H1 (cell line): ENCODE measurements at regions not wholly inside any gene's neighbourhood (a gene's known extent, or its start where the extent isn't known, plus 50 kb on each side); places are given as distances from the start of the nearest gene placed in this dataset.
A peak's percentile ranks its signal among the peaks of the same experiment; 100 is the strongest.

Source experiments
- CTCF ChIA-PET: fragments of 300-600 bp; sonication (Branson Sonifier 250); formaldehyde crosslinking; loops from one replicate; lab custom pipeline; 2021; ENCODE audit not compliant: partially characterized antibody; lab: Charles Lee
- POLR2A ChIA-PET: fragments of 300-600 bp; sonication (Branson Sonifier 250); formaldehyde crosslinking; loops from one replicate; lab custom pipeline; 2021; ENCODE audit warnings: inconsistent platforms; ENCODE audit not compliant: partially characterized antibody; lab: Charles Lee
- DNase-seq, 2 experiments: peaks; one replicate each; pipeline versions ENCODE4 v3.0.0 to v3.0.0-alpha.2; 2010 to 2022; ENCODE audit warnings: low spot score in 2 of 2, low read depth in 1 of 2, mixed read lengths in 1 of 2
- FAIRE-seq: peaks from 2 replicates; lab custom pipeline; 2011; peaks lifted over from hg19 to GRCh38; lab: Jason Lieb, UNC
- H2AFZ ChIP-seq: 2 replicates; pipeline ENCODE4 v1.8.1; 2012; ENCODE audit warnings: low read length, inconsistent platforms
- H2AK5ac ChIP-seq: 2 replicates; pipeline ENCODE4 v1.6.1; 2013; ENCODE audit warnings: low read depth, low read length
- H2BK120ac ChIP-seq: replicated peaks from 2 replicates; pipeline ENCODE3; 2013; ENCODE audit warnings: low read depth, low read length, inconsistent platforms
- H2BK12ac ChIP-seq: 2 replicates; pipeline ENCODE4 v1.6.1; 2013; ENCODE audit warnings: low read depth, low read length
- H2BK15ac ChIP-seq: 2 replicates; pipeline ENCODE4 v1.6.1; 2013; ENCODE audit warnings: low read length
- H2BK20ac ChIP-seq: 2 replicates; pipeline ENCODE4 v1.6.1; 2013; ENCODE audit warnings: low read length
- H2BK5ac ChIP-seq: 2 replicates; pipeline ENCODE4 v1.6.1; 2013; ENCODE audit warnings: low read depth, low read length
- H3K14ac ChIP-seq: 2 replicates; pipeline ENCODE4 v1.6.1; 2013; ENCODE audit warnings: inconsistent platforms; ENCODE audit not compliant: insufficient read length
- H3K18ac ChIP-seq: 2 replicates; pipeline ENCODE4 v1.6.1; 2013; ENCODE audit warnings: low read length; ENCODE audit errors: extremely low read depth
- H3K23ac ChIP-seq: 2 replicates; pipeline ENCODE4 v1.6.1; 2013; ENCODE audit warnings: inconsistent platforms; ENCODE audit not compliant: insufficient read length
- H3K23me2 ChIP-seq: 2 replicates; pipeline ENCODE4 v1.6.1; 2013; ENCODE audit warnings: low read depth, low read length
- H3K27ac ChIP-seq: 2 replicates; pipeline ENCODE4 v1.6.1; 2011; ENCODE audit warnings: low read depth, low read length, inconsistent platforms
- H3K27me3 ChIP-seq, 4 experiments: replicated peaks in 1 of 4; 1 replicate in 1 of 4; 2 replicates in 3 of 4; pipeline versions ENCODE4 v1.6.1 to v1.8.1; 2011 to 2013; ENCODE audit warnings: low read length in 3 of 4, mild to moderate bottlenecking in 3 of 4, inconsistent platforms in 2 of 4, mixed read lengths in 2 of 4, moderate library complexity in 1 of 4; ENCODE audit not compliant: control insufficient read depth in 3 of 4, insufficient read depth in 3 of 4; ENCODE audit errors: extremely low read depth in 1 of 4
- H3K36me3 ChIP-seq, 4 experiments: 2 replicates each; pipeline versions ENCODE4 v1.6.1 to v1.8.1; 2011 to 2013; ENCODE audit warnings: mild to moderate bottlenecking in 4 of 4, low read length in 3 of 4, moderate library complexity in 2 of 4, control low read depth in 1 of 4, inconsistent platforms in 1 of 4; ENCODE audit not compliant: insufficient read depth in 4 of 4, control insufficient read depth in 2 of 4
- H3K4ac ChIP-seq: replicated peaks from 2 replicates; pipeline ENCODE3; 2013; ENCODE audit warnings: low read length, low read depth, mixed read lengths, inconsistent platforms; ENCODE audit not compliant: insufficient read length
- H3K4me1 ChIP-seq, 4 experiments: replicated peaks in 1 of 4; 1 replicate in 1 of 4; 2 replicates in 3 of 4; pipeline versions ENCODE4 v1.6.1 to v1.8.1; 2011 to 2013; ENCODE audit warnings: low read length in 3 of 4, inconsistent platforms in 2 of 4, mixed read lengths in 1 of 4; ENCODE audit not compliant: insufficient read depth in 4 of 4, control insufficient read depth in 3 of 4
- H3K4me2 ChIP-seq, 2 experiments: 2 replicates each; pipeline versions ENCODE4 v1.6.1 to v1.8.1; 2011 to 2013; ENCODE audit warnings: low read depth in 2 of 2, low read length in 2 of 2, control low read depth in 1 of 2, inconsistent platforms in 1 of 2, mild to moderate bottlenecking in 1 of 2; ENCODE audit not compliant: insufficient read depth in 1 of 2
- H3K4me3 ChIP-seq, 4 experiments: fragments of 200-600, 300-600 bp in 1 of 4; sonication (generic), shearing (Covaris generic), sonication (Bioruptor Twin) in 1 of 4; 2 replicates each; pipeline versions ENCODE4 v1.5.1 to v1.8.1; 2011 to 2016; ENCODE audit warnings: low read length in 4 of 4, low read depth in 3 of 4, control low read depth in 2 of 4, inconsistent platforms in 2 of 4, mild to moderate bottlenecking in 2 of 4, mixed read lengths in 1 of 4, moderate library complexity in 1 of 4; ENCODE audit not compliant: insufficient read depth in 2 of 4; ENCODE audit errors: extremely low read depth in 1 of 4
- H3K56ac ChIP-seq: replicated peaks from 2 replicates; pipeline ENCODE3; 2013; ENCODE audit warnings: low read depth, mild to moderate bottlenecking, mixed read lengths, low read length, inconsistent platforms; ENCODE audit not compliant: insufficient read length
- H3K79me1 ChIP-seq: 2 replicates; pipeline ENCODE4 v1.6.1; 2013; ENCODE audit warnings: low read depth, low read length, control low read depth
- H3K79me2 ChIP-seq, 2 experiments: 2 replicates each; pipeline versions ENCODE4 v1.6.1 to v1.8.1; 2012 to 2013; ENCODE audit warnings: low read length in 2 of 2, mild to moderate bottlenecking in 2 of 2, inconsistent platforms in 1 of 2; ENCODE audit not compliant: insufficient read depth in 2 of 2, control insufficient read depth in 1 of 2
- H3K9ac ChIP-seq, 4 experiments: replicated peaks in 1 of 4; 1 replicate in 1 of 4; 2 replicates in 3 of 4; pipeline versions ENCODE4 v1.6.1 to v1.8.1; 2011 to 2013; ENCODE audit warnings: low read depth in 3 of 4, low read length in 3 of 4, control low read depth in 2 of 4, mild to moderate bottlenecking in 2 of 4, moderate library complexity in 2 of 4, inconsistent platforms in 1 of 4; ENCODE audit errors: extremely low read depth in 1 of 4
- H3K9me3 ChIP-seq, 2 experiments: 2 replicates each; pipeline versions ENCODE4 v1.6.1 to v1.8.1; 2012 to 2013; ENCODE audit warnings: mild to moderate bottlenecking in 2 of 2, moderate library complexity in 2 of 2, control low read depth in 1 of 2, inconsistent platforms in 1 of 2, low read depth in 1 of 2, low read length in 1 of 2, mixed read lengths in 1 of 2; ENCODE audit not compliant: insufficient read depth in 2 of 2
- H4K20me1 ChIP-seq, 2 experiments: replicated peaks in 1 of 2; 2 replicates each; pipeline versions ENCODE3 to v1.8.1; 2011 to 2013; ENCODE audit warnings: inconsistent platforms in 2 of 2, low read length in 2 of 2, mild to moderate bottlenecking in 1 of 2; ENCODE audit not compliant: insufficient read depth in 2 of 2, control insufficient read depth in 1 of 2
- H4K5ac ChIP-seq: 2 replicates; pipeline ENCODE4 v1.6.1; 2013; ENCODE audit warnings: low read length, low read depth, mixed read lengths, inconsistent platforms; ENCODE audit not compliant: insufficient read length
- H4K8ac ChIP-seq: 2 replicates; pipeline ENCODE4 v1.8.0; 2013; ENCODE audit warnings: mild to moderate bottlenecking, moderate library complexity, low read length, inconsistent platforms; ENCODE audit not compliant: insufficient read depth; ENCODE audit errors: extremely low read depth
- H4K91ac ChIP-seq: replicated peaks from 2 replicates; pipeline ENCODE3; 2013; ENCODE audit warnings: low read length, mixed read lengths, inconsistent platforms; ENCODE audit not compliant: insufficient read length
- ASH2L ChIP-seq: fragments of 200-600, 300-600 bp; sonication (generic); IDR thresholded peaks from one replicate; pipeline ENCODE4 v1.7.1; 2017; ENCODE audit warnings: low read length
- CEBPB ChIP-seq: IDR thresholded peaks from 2 replicates; pipeline ENCODE4 v1.6.1; 2012; ENCODE audit warnings: low read depth, low read length
- CHD1 ChIP-seq: IDR thresholded peaks from 2 replicates; pipeline ENCODE4 v1.6.1; 2012; ENCODE audit warnings: low read depth, low read length, improper control_type of control experiment
- SIN3A ChIP-seq, 2 experiments: IDR thresholded peaks in 1 of 2; conservative IDR thresholded peaks in 1 of 2; 2 replicates each; pipeline ENCODE4 v1.6.1; 2011 to 2012; ENCODE audit warnings: low read length in 2 of 2, improper control_type of control experiment in 1 of 2, low read depth in 1 of 2, mild to moderate bottlenecking in 1 of 2
- WGBS, 2 experiments: shearing (Covaris generic) in 1 of 2; methylation state at CpG; one replicate each; pipeline versions ENCODE4 v1.1.6 to v1.1.7; 2013 to 2015; ENCODE audit warnings: low lambda C conversion rate in 2 of 2, mixed read lengths in 2 of 2, inconsistent platforms in 1 of 2, low coverage in 1 of 2, missing lambda C conversion rate in 1 of 2; ENCODE audit not compliant: insufficient replicate concordance in 2 of 2, insufficient coverage in 1 of 2, insufficient read length in 1 of 2; ENCODE audit errors: extremely low coverage in 1 of 2, missing lambda C conversion rate in 1 of 2; 5-methylcytosine and 5-hydroxymethylcytosine counted together

DNA sequence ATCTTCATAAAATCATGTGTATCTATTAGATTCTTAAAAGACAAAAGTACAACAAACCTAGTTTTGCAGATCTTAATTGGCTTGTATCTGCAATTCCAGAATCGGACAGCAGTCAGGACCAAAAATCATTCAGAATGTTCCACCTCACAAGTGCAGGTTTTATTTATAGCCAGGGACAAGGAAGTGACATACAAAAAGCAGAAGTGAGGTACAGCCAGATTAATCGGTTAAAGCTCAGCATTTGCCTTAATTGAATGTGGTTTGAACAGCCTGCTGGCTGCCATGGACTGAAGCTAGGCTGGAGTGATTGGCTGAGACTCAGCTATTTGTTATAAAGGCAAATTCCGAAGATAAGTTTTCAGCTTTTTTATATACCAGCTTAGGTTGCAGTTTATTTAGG is 932.6 kb downstream of the C4orf33 start:
- Histone ChIP-seq H3K79me1 (no peaks in the 10 kb centered on the region), H2BK12ac (no peak overlapping the region), H3K14ac (no peak overlapping the region), H3K27me3 (no peaks in the 10 kb centered on the region), H3K9me3 (no peaks in the 10 kb centered on the region), H2BK120ac (peak overlapping the region; percentile 93), H3K27ac (peak overlapping the region; percentile 45; the same call in 1 of the 2 replicates), H3K56ac (no peak overlapping the region), H3K23ac (no peak overlapping the region), H3K4me2 (no peak overlapping the region), H2AK5ac (no peak overlapping the region), H4K91ac (peak overlapping the region; percentile 85), H4K5ac (peak overlapping the region; percentile 45), H4K8ac (no peak overlapping the region), H2BK5ac (peak overlapping the region; percentile 93; the same call in 1 of the 2 replicates), H3K4me3 (no peak overlapping the region), H2AFZ (no peak overlapping the region; the same call in 1 of the 2 replicates), H3K9ac (no peak overlapping the region), H2BK20ac (peak overlapping the region; percentile 27; the same call in 1 of the 2 replicates), H3K4ac (peak overlapping the region; percentile 95), H3K23me2 (no peaks in the 10 kb centered on the region), H3K4me1 (peaks cover 2 to 28% (median 10%) of the 10 kb centered on the region in 4 experiments; a peak in 4 of 7 replicates), H3K18ac (peak overlapping the region; percentile 72), H2BK15ac (no peak overlapping the region), H3K36me3 (peaks cover 0 to 8% (median 1%) of the 10 kb centered on the region in 4 experiments; a peak in 3 of 8 replicates), H4K20me1 (no peaks in the 10 kb centered on the region), H3K79me2 (no peaks in the 10 kb centered on the region)
- FAIRE-seq: no peak
- 78% methylated on average over 3 of the region's 3 CpGs; no CpG with 5 or more reads in 1 of the 2 experiments for WGBS, 2 experiments
- ChIA-PET POLR2A (interaction anchor here (0.7 to 1.1 kb wide), 2 partner anchors 10 to 12 kb away, joined by 3 to 5 read pairs; no protein-coding TSS in a partner anchor), CTCF (interaction anchor here (0.6 to 0.9 kb wide), 2 partner anchors 14 to 669 kb away, joined by 3 read pairs; no protein-coding TSS in a partner anchor)
- DNase-seq: no peak
- TF ChIP-seq SIN3A (conservative IDR thresholded peaks at IDR 0.05 in 1 of 2, IDR thresholded peaks at IDR 0.05 in 1 of 2; ENCODE audit: low read depth in 1 of 2, low read length in 2 of 2) (no peak), ASH2L (no peak), CHD1 (no peak), CEBPB (no peak)
